PFSK-1 (cell line): ENCODE measurements at regions not wholly inside any gene's neighbourhood (a gene's known extent, or its start where the extent isn't known, plus 50 kb on each side); places are given as distances from the start of the nearest gene placed in this dataset.

Experiments used
- FOXP2 ChIP-seq: optimal IDR thresholded peaks from 2 replicates; pipeline ENCODE3; 2011; ENCODE audit warnings: borderline replicate concordance, control low read depth, inconsistent platforms; ENCODE audit not compliant: insufficient read depth; ENCODE audit errors: extremely low read length, extremely low read depth
- POLR2AphosphoS5 ChIP-seq: IDR thresholded peaks from 2 replicates; pipeline ENCODE4 v1.6.1; 2012; ENCODE audit warnings: low read depth, mild to moderate bottlenecking, control low read depth, low read length, moderate library complexity
- REST ChIP-seq, 2 experiments: IDR thresholded peaks; 2 replicates each; pipeline versions ENCODE4 v1.6.1 to v1.8.0; 2011 to 2012; ENCODE audit warnings: low read depth in 2 of 2, low read length in 2 of 2, control low read depth in 1 of 2, inconsistent platforms in 1 of 2, mild to moderate bottlenecking in 1 of 2, moderate library complexity in 1 of 2; ENCODE audit not compliant: insufficient read depth in 1 of 2
- SIN3A ChIP-seq: IDR thresholded peaks from 2 replicates; pipeline ENCODE4 v1.6.1; 2012; ENCODE audit warnings: mild to moderate bottlenecking, low read length, moderate library complexity, borderline replicate concordance; ENCODE audit not compliant: insufficient read depth
- TAF1 ChIP-seq: IDR thresholded peaks from 2 replicates; pipeline ENCODE4 v1.6.1; 2012; ENCODE audit warnings: low read length, control low read depth, borderline replicate concordance; ENCODE audit not compliant: insufficient read depth

GRCh38 chr2:194815475-194815874 lies 841.6 kb upstream of the SLC39A10 start:
- TF ChIP-seq REST (IDR thresholded peaks at IDR 0.05; ENCODE audit: insufficient read depth in 1 of 2, low read depth in 2 of 2, low read length in 2 of 2), result no peak
- no peak for TF ChIP-seq SIN3A
- TF ChIP-seq TAF1, result no peak
- no peak for TF ChIP-seq POLR2AphosphoS5
- no peak for TF ChIP-seq FOXP2

- TF ChIP-seq POLR2AphosphoS5, result no peak
Measured at GRCh38 chr2:194802589-194802988, 854.4 kb upstream of the SLC39A10 start.

- TF ChIP-seq TAF1, result no peak
- no peak for TF ChIP-seq POLR2AphosphoS5
- TF ChIP-seq REST (IDR thresholded peaks at IDR 0.05; ENCODE audit: insufficient read depth in 1 of 2, low read depth in 2 of 2, low read length in 2 of 2), result no peak
- TF ChIP-seq SIN3A, result no peak
- no peak for TF ChIP-seq FOXP2
Measured at GRCh38 chr2:194769030-194769429, 888.0 kb upstream of the SLC39A10 start.

GRCh38 chr2:194765723-194766122 lies 891.3 kb upstream of the SLC39A10 start:
- TF ChIP-seq REST (IDR thresholded peaks at IDR 0.05; ENCODE audit: insufficient read depth in 1 of 2, low read depth in 2 of 2, low read length in 2 of 2) (no peak), FOXP2 (no peak), TAF1 (no peak), SIN3A (no peak), POLR2AphosphoS5 (no peak)

DNA sequence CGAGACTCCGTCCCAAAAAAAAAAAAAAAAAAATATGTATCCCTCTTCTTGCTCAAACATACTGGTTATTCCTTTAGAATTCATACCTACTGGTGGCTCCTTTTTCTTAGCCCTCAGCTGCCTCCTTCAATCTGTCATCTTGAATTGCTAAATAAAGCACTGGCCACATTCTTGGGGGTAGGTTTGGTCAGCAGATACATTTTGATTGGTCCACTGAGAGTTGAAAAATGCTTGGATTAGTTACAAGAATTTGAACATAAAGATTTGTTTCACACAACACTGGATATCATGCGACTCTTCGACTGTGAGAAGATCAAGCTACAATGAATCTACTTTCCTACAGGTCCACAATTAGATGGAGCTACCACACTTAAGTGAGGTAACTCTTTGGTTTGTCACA lies 906.1 kb upstream of the SLC39A10 start:
- TF ChIP-seq TAF1, result no peak
- TF ChIP-seq POLR2AphosphoS5, result no peak
- no peak for TF ChIP-seq SIN3A

- TF ChIP-seq FOXP2, result no peak
- TF ChIP-seq TAF1, result no peak
- TF ChIP-seq POLR2AphosphoS5, result no peak
- no peak for TF ChIP-seq SIN3A
- TF ChIP-seq REST (IDR thresholded peaks at IDR 0.05; ENCODE audit: insufficient read depth in 1 of 2, low read depth in 2 of 2, low read length in 2 of 2), result no peak
Measured at GRCh38 chr2:194745557-194746146, 911.4 kb upstream of the SLC39A10 start.
